WTC11 (cell line): ENCODE measurements at regions not wholly inside any gene's neighbourhood (a gene's known extent, or its start where the extent isn't known, plus 50 kb on each side); places are given as distances from the start of the nearest gene placed in this dataset.

Experiments
- ATAC-seq: fragments of 200-7000 bp; cut with Tn5 transposase; 2 replicates; pipeline ENCODE4 v1.10.0; 2021; ENCODE audit warnings: mild to moderate bottlenecking, moderate library complexity
- CTCF ChIA-PET: fragments of 300-600 bp; sonication (Branson Sonifier 250); formaldehyde crosslinking; loops from one replicate; lab custom pipeline; 2021; ENCODE audit warnings: antibody characterized with exemption; lab: Charles Lee
- POLR2A ChIA-PET: fragments of 350-600 bp; sonication (Branson Sonifier 250); formaldehyde crosslinking; loops from one replicate; lab custom pipeline; 2021; ENCODE audit warnings: antibody characterized with exemption; lab: Charles Lee
- DNase-seq: peaks from one replicate; pipeline ENCODE4 v3.0.0; 2021; ENCODE audit warnings: low spot score
- H3K27ac Mint-ChIP-seq: 2 replicates; pipeline ENCODE4 v1.8.0; 2021; ENCODE audit warnings: mixed read lengths
- H3K27me3 Mint-ChIP-seq: 2 replicates; pipeline ENCODE4 v1.8.0; 2021; ENCODE audit warnings: low read depth, mild to moderate bottlenecking, moderate library complexity, mixed read lengths
- H3K36me3 Mint-ChIP-seq: 2 replicates; pipeline ENCODE4 v1.8.0; 2021; ENCODE audit warnings: mixed read lengths
- H3K4me1 Mint-ChIP-seq: 2 replicates; pipeline ENCODE4 v1.8.0; 2022; ENCODE audit warnings: mixed read lengths
- H3K4me3 Mint-ChIP-seq: 2 replicates; pipeline ENCODE4 v1.8.0; 2021; ENCODE audit warnings: mild to moderate bottlenecking, moderate library complexity, mixed read lengths
- H3K9me3 Mint-ChIP-seq: 2 replicates; pipeline ENCODE4 v1.8.0; 2021; ENCODE audit warnings: mixed read lengths
- CREB1 ChIP-seq: sonication (generic); formaldehyde crosslinking; IDR thresholded peaks from 2 replicates; pipeline ENCODE4 v1.8.0; 2023; ENCODE audit warnings: mild to moderate bottlenecking, missing genetic modification reagents
- EMX1 ChIP-seq: fragments of 250-450 bp; sonication (Bioruptor Pico); IDR thresholded peaks from 2 replicates; pipeline ENCODE4 v1.8.0; 2021; ENCODE audit warnings: mild to moderate bottlenecking
- ESRRA ChIP-seq: sonication (generic); formaldehyde crosslinking; IDR thresholded peaks from 2 replicates; pipeline ENCODE4 v1.8.1; 2022; ENCODE audit warnings: mild to moderate bottlenecking, missing genetic modification reagents, borderline replicate concordance
- FOXK1 ChIP-seq: sonication (generic); formaldehyde crosslinking; IDR thresholded peaks from 2 replicates; pipeline ENCODE4 v1.8.0; 2022; ENCODE audit warnings: mild to moderate bottlenecking, moderate library complexity, missing genetic modification reagents
- JAZF1 ChIP-seq: fragments of 250-450 bp; sonication (Bioruptor Pico); IDR thresholded peaks from 2 replicates; pipeline ENCODE4 v1.9.0; 2021; ENCODE audit warnings: moderate library complexity, mild to moderate bottlenecking, inconsistent platforms
- MXD4 ChIP-seq: fragments of 250-450 bp; sonication (Bioruptor Pico); IDR thresholded peaks from 2 replicates; pipeline ENCODE4 v1.8.0; 2021; ENCODE audit warnings: mild to moderate bottlenecking, moderate library complexity, borderline replicate concordance
- NFYB ChIP-seq: sonication (generic); formaldehyde crosslinking; conservative IDR thresholded peaks from 2 replicates; pipeline ENCODE4 v1.8.0; 2022; ENCODE audit warnings: low read depth, missing genetic modification reagents
- NR1H2 ChIP-seq: sonication (generic); formaldehyde crosslinking; IDR thresholded peaks from 2 replicates; pipeline ENCODE4 v1.9.0; 2021; ENCODE audit warnings: mild to moderate bottlenecking, moderate library complexity, missing genetic modification reagents
- SP1 ChIP-seq: sonication (generic); formaldehyde crosslinking; conservative IDR thresholded peaks from 2 replicates; pipeline ENCODE4 v1.8.1; 2022; ENCODE audit warnings: missing genetic modification reagents
- TEAD4 ChIP-seq: sonication (generic); formaldehyde crosslinking; IDR thresholded peaks from 2 replicates; pipeline ENCODE4 v1.8.0; 2022; ENCODE audit warnings: mild to moderate bottlenecking, missing genetic modification reagents
- ZNF263 ChIP-seq: sonication (generic); formaldehyde crosslinking; IDR thresholded peaks from 2 replicates; pipeline ENCODE4 v1.8.1; 2022; ENCODE audit warnings: low read depth, mild to moderate bottlenecking, moderate library complexity, missing genetic modification reagents
- ZNF396 ChIP-seq: fragments of 250-450 bp; sonication (Bioruptor Pico); IDR thresholded peaks from 2 replicates; pipeline ENCODE4 v1.8.0; 2021; ENCODE audit warnings: mild to moderate bottlenecking, moderate library complexity, borderline replicate concordance
- TF ChIP-seq, protein P1 (sequence below): sonication (generic); formaldehyde crosslinking; IDR thresholded peaks from 2 replicates; pipeline ENCODE4 v1.8.1; 2022; ENCODE audit warnings: low read depth, mild to moderate bottlenecking, moderate library complexity, missing genetic modification reagents, borderline replicate concordance
- TF ChIP-seq, protein P2 (sequence below): sonication (generic); formaldehyde crosslinking; IDR thresholded peaks from 2 replicates; pipeline ENCODE4 v1.8.1; 2023; ENCODE audit warnings: mild to moderate bottlenecking, missing genetic modification reagents, moderate library complexity
- TF ChIP-seq, protein P3 (sequence below): sonication (generic); formaldehyde crosslinking; IDR thresholded peaks from 2 replicates; pipeline ENCODE4 v1.8.1; 2022; ENCODE audit warnings: mild to moderate bottlenecking, missing genetic modification reagents, moderate library complexity, borderline replicate concordance
- TF ChIP-seq, protein P4 (sequence below): sonication (generic); formaldehyde crosslinking; IDR thresholded peaks from 2 replicates; pipeline ENCODE4 v1.8.1; 2022; ENCODE audit warnings: missing genetic modification reagents, borderline replicate concordance
- TF ChIP-seq, protein P5 (sequence below): sonication (generic); formaldehyde crosslinking; IDR thresholded peaks from 2 replicates; pipeline ENCODE4 v1.8.1; 2023; ENCODE audit warnings: mild to moderate bottlenecking, moderate library complexity, missing genetic modification reagents
- TF ChIP-seq, protein P6 (sequence below): sonication (generic); formaldehyde crosslinking; conservative IDR thresholded peaks from 2 replicates; pipeline ENCODE4 v1.8.1; 2022; ENCODE audit warnings: mild to moderate bottlenecking, missing genetic modification reagents
- TF ChIP-seq, protein P7 (sequence below): fragments of 250-450 bp; sonication (Bioruptor Pico); IDR thresholded peaks from 2 replicates; pipeline ENCODE4 v1.9.0; 2021; ENCODE audit warnings: mild to moderate bottlenecking, borderline replicate concordance

GRCh38 chr4:54423066-54423465 lies 194.0 kb downstream of the PDGFRA start:
- CTCF ChIA-PET: no interaction called here
- ATAC-seq: no peak

DNA sequence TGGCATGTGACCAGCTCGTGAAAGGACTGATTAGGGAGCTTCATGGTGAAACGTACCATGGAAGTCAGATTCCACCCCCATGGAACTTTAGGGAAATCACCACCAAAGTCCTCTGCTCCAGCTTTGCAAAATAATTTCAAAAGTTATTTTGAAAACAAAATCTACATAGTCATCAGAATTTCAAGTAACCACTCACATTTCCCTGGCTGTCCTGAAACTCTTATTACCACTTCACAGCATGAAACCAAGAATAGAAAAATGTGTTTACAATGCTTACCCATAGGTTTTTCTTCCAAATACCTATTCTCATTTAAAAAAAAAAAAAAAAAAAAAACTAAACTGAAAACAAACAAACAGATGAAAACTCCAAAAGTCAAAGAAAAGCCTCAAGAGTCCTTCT lies 198.7 kb downstream of the PDGFRA start:
- Mint-ChIP-seq H3K4me1 (peaks cover 12% of the 10 kb centered on the region), H3K4me3 (no peak overlapping the region), H3K27me3 (no peaks in the 10 kb centered on the region; the same call in 1 of the 2 replicates), H3K36me3 (no peaks in the 10 kb centered on the region), H3K27ac (no peak overlapping the region), H3K9me3 (peaks cover 5% of the 10 kb centered on the region)
- CTCF ChIA-PET: interaction anchor here (1.5 kb wide), 1 partner anchor 105 kb away, joined by 3 read pairs; no protein-coding TSS in a partner anchor
- DNase-seq (no peak), ATAC-seq (no peak)
- POLR2A ChIA-PET: no interaction called here
- TF ChIP-seq EMX1 (no peak), JAZF1 (CRISPR knock-in tag) (no peak), NFYB (CRISPR knock-in tag) (no peak), ESRRA (CRISPR knock-in tag) (no peak), SP1 (CRISPR knock-in tag) (no peak), ZNF396 (CRISPR knock-in tag) (no peak), NR1H2 (CRISPR knock-in tag) (no peak), MXD4 (CRISPR knock-in tag) (no peak)
- TF ChIP-seq, protein P1, sequence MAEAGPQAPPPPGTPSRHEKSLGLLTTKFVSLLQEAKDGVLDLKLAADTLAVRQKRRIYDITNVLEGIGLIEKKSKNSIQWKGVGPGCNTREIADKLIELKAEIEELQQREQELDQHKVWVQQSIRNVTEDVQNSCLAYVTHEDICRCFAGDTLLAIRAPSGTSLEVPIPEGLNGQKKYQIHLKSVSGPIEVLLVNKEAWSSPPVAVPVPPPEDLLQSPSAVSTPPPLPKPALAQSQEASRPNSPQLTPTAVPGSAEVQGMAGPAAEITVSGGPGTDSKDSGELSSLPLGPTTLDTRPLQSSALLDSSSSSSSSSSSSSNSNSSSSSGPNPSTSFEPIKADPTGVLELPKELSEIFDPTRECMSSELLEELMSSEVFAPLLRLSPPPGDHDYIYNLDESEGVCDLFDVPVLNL (CRISPR knock-in tag): no peak
- TF ChIP-seq, protein P2, sequence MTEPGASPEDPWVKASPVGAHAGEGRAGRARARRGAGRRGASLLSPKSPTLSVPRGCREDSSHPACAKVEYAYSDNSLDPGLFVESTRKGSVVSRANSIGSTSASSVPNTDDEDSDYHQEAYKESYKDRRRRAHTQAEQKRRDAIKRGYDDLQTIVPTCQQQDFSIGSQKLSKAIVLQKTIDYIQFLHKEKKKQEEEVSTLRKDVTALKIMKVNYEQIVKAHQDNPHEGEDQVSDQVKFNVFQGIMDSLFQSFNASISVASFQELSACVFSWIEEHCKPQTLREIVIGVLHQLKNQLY (CRISPR knock-in tag): no peak
- TF ChIP-seq, protein P3, sequence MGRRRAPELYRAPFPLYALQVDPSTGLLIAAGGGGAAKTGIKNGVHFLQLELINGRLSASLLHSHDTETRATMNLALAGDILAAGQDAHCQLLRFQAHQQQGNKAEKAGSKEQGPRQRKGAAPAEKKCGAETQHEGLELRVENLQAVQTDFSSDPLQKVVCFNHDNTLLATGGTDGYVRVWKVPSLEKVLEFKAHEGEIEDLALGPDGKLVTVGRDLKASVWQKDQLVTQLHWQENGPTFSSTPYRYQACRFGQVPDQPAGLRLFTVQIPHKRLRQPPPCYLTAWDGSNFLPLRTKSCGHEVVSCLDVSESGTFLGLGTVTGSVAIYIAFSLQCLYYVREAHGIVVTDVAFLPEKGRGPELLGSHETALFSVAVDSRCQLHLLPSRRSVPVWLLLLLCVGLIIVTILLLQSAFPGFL (CRISPR knock-in tag): no peak
- TF ChIP-seq, protein P4, sequence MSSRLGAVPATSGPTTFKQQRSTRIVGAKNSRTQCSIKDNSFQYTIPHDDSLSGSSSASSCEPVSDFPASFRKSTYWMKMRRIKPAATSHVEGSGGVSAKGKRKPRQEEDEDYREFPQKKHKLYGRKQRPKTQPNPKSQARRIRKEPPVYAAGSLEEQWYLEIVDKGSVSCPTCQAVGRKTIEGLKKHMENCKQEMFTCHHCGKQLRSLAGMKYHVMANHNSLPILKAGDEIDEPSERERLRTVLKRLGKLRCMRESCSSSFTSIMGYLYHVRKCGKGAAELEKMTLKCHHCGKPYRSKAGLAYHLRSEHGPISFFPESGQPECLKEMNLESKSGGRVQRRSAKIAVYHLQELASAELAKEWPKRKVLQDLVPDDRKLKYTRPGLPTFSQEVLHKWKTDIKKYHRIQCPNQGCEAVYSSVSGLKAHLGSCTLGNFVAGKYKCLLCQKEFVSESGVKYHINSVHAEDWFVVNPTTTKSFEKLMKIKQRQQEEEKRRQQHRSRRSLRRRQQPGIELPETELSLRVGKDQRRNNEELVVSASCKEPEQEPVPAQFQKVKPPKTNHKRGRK (CRISPR knock-in tag): no peak

More at GRCh38 chr4:54423066-54423465, 194.0 kb downstream of the PDGFRA start:
- Mint-ChIP-seq H3K27me3 (no peaks in the 10 kb centered on the region; the same call in 1 of the 2 replicates), H3K4me1 (peaks cover 12% of the 10 kb centered on the region), H3K9me3 (peaks cover 32% of the 10 kb centered on the region), H3K4me3 (no peak overlapping the region), H3K27ac (no peak overlapping the region), H3K36me3 (peaks cover 23% of the 10 kb centered on the region)
- no peak for DNase-seq
- TF ChIP-seq FOXK1 (no peak), ZNF263 (no peak), TEAD4 (CRISPR knock-in tag) (no peak), NFYB (CRISPR knock-in tag) (no peak), CREB1 (CRISPR knock-in tag) (no peak)
- TF ChIP-seq, protein P5, sequence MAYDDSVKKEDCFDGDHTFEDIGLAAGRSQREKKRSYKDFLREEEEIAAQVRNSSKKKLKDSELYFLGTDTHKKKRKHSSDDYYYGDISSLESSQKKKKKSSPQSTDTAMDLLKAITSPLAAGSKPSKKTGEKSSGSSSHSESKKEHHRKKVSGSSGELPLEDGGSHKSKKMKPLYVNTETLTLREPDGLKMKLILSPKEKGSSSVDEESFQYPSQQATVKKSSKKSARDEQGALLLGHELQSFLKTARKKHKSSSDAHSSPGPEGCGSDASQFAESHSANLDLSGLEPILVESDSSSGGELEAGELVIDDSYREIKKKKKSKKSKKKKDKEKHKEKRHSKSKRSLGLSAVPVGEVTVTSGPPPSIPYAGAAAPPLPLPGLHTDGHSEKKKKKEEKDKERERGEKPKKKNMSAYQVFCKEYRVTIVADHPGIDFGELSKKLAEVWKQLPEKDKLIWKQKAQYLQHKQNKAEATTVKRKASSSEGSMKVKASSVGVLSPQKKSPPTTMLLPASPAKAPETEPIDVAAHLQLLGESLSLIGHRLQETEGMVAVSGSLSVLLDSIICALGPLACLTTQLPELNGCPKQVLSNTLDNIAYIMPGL: no peak
- TF ChIP-seq, protein P2 (CRISPR knock-in tag): no peak
- TF ChIP-seq, protein P1 (CRISPR knock-in tag): no peak
- TF ChIP-seq, protein P6, sequence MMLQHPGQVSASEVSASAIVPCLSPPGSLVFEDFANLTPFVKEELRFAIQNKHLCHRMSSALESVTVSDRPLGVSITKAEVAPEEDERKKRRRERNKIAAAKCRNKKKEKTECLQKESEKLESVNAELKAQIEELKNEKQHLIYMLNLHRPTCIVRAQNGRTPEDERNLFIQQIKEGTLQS (CRISPR knock-in tag): no peak
- TF ChIP-seq, protein P7, sequence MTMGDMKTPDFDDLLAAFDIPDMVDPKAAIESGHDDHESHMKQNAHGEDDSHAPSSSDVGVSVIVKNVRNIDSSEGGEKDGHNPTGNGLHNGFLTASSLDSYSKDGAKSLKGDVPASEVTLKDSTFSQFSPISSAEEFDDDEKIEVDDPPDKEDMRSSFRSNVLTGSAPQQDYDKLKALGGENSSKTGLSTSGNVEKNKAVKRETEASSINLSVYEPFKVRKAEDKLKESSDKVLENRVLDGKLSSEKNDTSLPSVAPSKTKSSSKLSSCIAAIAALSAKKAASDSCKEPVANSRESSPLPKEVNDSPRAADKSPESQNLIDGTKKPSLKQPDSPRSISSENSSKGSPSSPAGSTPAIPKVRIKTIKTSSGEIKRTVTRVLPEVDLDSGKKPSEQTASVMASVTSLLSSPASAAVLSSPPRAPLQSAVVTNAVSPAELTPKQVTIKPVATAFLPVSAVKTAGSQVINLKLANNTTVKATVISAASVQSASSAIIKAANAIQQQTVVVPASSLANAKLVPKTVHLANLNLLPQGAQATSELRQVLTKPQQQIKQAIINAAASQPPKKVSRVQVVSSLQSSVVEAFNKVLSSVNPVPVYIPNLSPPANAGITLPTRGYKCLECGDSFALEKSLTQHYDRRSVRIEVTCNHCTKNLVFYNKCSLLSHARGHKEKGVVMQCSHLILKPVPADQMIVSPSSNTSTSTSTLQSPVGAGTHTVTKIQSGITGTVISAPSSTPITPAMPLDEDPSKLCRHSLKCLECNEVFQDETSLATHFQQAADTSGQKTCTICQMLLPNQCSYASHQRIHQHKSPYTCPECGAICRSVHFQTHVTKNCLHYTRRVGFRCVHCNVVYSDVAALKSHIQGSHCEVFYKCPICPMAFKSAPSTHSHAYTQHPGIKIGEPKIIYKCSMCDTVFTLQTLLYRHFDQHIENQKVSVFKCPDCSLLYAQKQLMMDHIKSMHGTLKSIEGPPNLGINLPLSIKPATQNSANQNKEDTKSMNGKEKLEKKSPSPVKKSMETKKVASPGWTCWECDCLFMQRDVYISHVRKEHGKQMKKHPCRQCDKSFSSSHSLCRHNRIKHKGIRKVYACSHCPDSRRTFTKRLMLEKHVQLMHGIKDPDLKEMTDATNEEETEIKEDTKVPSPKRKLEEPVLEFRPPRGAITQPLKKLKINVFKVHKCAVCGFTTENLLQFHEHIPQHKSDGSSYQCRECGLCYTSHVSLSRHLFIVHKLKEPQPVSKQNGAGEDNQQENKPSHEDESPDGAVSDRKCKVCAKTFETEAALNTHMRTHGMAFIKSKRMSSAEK (CRISPR knock-in tag): no peak
- POLR2A ChIA-PET: no interaction called here
